C1 segment of cervical spinal cord (tissue), 14 donors: ENCODE measurements at regions not wholly inside any gene's neighbourhood (a gene's known extent, or its start where the extent isn't known, plus 50 kb on each side); places are given as distances from the start of the nearest gene placed in this dataset.
A peak's percentile ranks its signal among the peaks of the same experiment; 100 is the strongest.
"Not testable (repeated sequence)": the region's sequence is repeated elsewhere in the genome, so short reads cannot be mapped to it uniquely, and the experiment has no call there.

Experiments
- DNase-seq, 14 donors: peaks; one replicate each; lab custom pipeline; 2025; lab: John Stamatoyannopoulos, UW

- no peak for DNase-seq
Measured at GRCh38 chr5:72651109-72651508, 143.9 kb upstream of the ZNF366 start.

DNA sequence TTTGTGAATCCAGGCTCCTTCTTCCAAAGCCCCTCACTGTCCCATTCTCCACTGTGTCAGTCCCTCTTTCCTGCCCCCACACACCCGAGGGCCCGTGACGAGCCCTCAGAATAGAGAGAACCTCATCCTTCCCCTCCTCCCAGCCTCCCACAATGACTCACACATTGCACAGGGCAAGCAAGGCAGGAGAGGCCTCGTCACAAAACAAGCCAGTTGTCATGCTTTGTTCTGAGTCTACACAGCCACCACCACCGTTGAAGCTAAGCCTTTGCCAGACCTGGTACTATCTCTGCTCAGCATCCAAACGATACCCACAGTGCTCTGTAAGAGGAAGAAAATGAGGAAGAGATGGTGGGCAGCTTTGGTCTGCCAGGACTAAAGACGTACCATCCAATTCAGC lies 142.2 kb upstream of the ZNF366 start:
- DNase-seq, result no peak

- DNase-seq, result peak in 1 of 14 donors; percentile 44
Measured at GRCh38 chr5:72648480-72648879, 141.3 kb upstream of the ZNF366 start.

GRCh38 chr5:72647806-72648205 lies 140.6 kb upstream of the ZNF366 start:
- no peak for DNase-seq

DNA sequence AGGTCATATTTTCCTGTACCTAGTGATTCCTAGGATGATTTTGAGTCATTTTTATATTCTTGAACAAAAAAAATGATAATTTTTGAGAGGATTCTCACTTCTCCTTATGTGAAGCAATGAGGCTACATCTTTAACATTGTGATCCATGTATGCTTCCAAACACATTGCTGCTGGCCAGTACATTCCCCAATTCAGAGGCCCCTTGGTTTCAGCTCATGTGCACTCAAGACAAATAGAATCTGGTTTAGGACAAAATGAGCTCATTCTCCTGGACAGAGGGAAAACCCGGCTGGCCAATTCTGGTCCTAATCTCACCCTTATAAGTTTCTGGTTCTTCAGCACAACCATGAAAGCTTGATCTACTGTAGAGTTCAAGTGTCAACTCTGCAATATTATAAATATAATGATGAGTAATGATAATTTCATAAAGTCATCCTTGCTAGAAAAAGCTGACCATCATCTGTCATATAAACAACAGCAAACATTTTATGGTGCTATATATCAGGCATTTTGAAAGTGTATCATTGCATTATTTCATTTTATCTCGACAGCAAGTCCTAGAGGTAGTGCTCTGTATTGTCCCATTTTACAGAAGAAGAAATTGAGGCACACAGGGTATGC lies 139.1 kb upstream of the ZNF366 start:
- DNase-seq, result no peak

GRCh38 chr5:72645064-72645846 lies 138.0 kb upstream of the ZNF366 start:
- DNase-seq, result no peak

DNA sequence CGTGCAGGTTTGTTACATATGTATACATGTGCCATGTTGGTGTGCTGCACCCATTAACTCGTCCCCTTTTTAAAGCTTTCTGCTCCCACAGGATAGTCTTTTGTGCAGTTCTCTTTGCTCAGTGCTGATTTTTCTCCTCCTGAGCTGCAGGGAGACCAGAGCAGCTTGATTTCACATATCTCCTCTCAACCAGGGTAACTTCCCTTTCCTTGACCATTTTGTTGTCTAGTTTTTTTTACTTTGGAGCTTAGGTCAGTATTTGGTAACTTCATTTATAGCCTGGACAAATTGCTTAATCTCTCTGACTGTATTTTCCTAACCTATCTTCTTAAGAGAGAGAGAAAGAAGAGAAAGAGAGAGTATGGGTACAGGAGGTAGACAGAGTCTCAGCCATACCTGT lies 137.1 kb upstream of the ZNF366 start:
- DNase-seq, result no peak

GRCh38 chr5:72641164-72641563 lies 134.0 kb upstream of the ZNF366 start:
- DNase-seq, result no peak

DNA sequence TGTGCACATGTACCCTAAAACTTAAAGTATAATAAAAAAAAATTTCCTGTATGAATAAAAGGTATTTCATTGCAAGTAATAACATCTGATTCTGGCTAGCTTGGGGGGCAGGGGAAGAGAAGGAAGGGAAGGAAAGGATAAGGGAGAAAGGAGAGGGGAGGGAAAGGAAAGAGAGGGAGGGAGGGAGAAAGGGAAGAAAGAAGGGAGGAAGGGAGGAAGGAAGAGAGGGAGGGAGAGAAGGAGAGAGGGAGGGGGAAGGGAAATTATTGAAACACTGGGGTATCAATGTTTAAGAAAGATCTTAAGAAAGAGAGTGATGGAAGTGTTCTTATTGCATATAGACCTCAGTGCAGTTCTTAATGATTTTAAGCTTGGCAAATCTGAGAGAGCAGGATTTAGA lies 129.8 kb upstream of the ZNF366 start:
- no peak for DNase-seq

- DNase-seq, result not testable (repeated sequence)
Measured at GRCh38 chr5:72636565-72636964, 129.4 kb upstream of the ZNF366 start.

DNA sequence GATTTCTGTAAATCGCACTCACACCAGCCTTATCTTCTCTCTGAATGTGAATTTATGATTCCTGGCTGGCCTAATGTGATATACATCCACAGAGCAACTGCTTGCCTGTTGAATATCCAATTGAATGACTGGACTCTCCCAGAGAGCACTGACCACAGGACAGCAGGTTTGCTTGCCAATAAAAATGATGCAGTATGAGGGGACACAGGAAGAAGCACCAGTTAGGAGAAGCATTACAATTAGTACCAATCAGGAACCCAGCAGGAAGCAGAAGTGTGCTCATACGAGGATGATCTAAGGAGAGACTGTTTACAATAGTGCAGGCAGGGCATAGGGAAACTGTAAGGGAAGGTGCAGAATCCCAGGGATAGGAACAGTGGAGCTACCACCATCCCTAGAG lies 127.2 kb upstream of the ZNF366 start:
- DNase-seq, result no peak

- no peak for DNase-seq
Measured at GRCh38 chr5:72633649-72634048, 126.4 kb upstream of the ZNF366 start.

DNA sequence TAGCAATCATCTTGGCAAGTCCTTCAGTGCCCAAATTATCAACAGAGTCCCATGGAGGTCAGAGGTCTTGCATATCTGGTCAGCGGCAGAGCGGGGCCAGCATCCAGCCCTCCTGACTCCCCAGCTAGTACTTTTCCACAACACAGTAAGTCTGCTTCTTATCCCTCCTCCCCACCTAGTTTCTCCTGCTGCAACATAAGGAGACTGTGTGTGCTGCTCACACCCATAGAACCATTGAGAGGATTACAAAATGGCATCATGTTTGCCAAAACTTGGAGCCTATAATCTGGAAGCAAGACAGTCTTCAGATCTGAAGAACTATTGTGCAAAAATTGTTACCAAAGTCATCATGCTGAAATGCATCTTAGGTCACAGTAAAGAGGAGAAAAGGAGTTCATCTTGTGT lies 125.8 kb upstream of the ZNF366 start:
- no peak for DNase-seq

DNA sequence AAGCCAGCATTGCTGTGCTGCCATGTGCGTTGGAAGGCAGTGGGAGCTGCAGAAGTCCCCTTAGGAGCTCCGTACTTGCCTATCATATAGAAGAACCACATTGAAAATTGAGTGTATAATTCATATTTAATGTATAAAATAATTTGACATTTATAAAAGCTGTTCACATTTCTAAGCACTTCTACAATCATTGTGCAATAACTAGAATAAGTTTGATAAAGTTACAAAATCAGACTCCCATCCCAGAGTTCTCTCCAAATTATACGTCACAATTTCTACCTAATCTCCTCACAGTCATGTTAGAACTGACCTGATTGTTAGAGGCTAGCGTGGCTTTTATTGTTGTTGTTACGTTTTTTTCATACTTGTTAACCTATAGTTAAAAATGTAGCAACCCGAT lies 123.5 kb upstream of the ZNF366 start:
- DNase-seq, result no peak

DNA sequence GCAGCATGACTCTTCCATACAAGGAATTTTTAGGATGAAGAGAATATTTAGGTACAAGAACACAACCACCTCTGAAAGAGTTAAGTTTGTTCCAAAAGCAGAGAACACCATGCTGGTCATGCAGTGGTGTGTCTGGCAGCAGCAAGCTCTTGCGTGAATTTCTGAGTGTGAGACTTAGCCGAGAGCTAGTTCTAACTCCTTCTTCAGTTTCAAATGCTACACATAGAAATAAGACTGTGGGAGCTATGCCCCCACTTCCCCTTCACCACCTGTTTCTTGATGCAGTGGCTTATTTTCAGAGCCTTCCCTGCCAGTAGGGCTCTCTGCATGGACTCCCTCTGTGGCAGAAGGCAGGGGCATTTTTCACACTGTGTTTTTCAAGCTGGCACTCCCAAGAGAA lies 122.9 kb upstream of the ZNF366 start:
- no peak for DNase-seq

GRCh38 chr5:72628771-72629371 lies 121.7 kb upstream of the ZNF366 start:
- DNase-seq, result no peak

GRCh38 chr5:72625332-72625731 lies 118.1 kb upstream of the ZNF366 start:
- DNase-seq, result no peak

- peak in 1 of 14 donors; percentile 64 for DNase-seq
Measured at GRCh38 chr5:72624641-72625236, 117.5 kb upstream of the ZNF366 start.

DNA sequence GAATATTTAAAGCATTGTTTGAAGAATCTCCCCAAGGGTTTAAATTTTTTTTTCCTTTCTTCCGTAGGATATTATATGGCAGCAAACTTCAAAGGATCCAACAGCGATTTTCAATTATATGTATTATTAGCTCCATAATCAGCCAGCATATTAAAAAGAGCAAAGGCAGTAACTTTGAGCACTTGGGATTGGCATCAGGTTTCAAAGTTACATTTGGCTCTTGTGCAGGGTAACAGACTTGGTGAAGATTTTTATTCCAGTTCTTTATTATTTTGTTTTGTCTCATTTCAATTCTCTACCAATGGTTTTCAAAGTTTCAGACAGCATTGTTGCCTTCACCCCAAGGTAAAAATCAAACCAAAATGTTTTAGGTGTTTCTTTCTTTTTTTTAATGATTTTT lies 116.7 kb upstream of the ZNF366 start:
- DNase-seq, result no peak

DNA sequence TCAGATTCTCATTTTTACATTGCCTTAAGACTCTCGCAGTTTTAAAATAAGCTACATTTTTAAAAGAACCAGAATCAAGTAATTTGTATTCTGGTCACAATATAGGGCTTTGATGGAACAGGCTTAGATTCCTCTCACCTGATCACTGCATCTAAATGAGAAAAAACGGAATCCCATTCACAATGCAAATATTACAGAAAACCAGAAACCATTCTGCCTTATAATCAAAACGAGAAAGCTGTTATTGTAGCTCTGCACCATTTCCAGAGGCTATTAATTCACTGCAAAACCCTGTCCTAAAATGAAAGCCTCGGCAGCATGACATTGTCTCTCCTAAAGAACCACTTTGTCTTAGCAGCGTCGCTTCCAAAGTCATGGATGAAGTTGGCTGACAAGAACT lies 116.1 kb upstream of the ZNF366 start:
- no peak for DNase-seq

DNA sequence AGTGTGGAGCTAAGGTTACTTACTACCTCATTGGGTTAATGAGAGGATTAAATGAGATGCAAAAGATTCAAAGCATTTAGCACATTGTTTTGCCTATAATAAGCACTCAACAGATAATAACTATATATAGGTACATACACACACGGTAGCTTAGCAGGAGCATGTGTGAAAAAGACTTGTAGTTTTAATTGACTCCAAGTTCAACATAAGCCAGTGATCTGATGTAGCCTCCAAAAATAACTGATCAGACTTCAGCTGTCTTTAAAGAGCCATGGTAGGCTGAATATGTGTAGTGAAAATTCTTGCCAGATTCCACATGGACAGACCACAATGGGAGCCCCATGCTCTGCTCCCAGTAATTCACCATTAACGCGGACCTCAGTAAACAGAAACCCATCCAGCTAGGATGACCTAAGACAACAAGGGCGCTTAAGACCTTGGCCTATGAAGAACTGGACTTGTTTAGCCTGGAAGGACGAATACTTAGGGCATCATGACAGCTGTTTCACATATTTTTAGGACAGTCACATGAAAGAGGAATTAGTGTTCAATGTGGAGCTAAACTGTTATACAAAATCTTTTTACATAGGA lies 115.1 kb upstream of the ZNF366 start:
- no peak for DNase-seq

DNA sequence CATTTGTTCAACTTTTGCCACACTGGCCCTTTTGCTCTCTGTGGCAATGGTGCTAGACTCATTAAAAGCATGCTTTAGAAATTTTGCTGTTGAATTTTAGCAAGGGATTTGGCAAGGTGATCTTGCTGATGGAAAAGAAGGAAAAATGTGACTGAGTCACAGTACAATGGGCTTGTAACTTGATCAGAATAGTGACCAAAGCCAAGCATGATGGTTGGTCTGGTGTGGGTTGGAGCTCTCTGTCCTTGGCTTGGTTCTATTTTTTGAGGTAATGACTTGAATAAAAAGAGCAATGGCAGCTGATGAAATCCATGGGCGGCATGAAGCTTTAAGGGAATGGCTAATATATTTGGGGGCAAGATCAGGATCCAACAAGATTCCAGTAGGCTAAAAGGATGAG lies 114.4 kb upstream of the ZNF366 start:
- no peak for DNase-seq
